Duodenal mucosa (tissue), 2 donors: ENCODE measurements at regions not wholly inside any gene's neighbourhood (a gene's known extent, or its start where the extent isn't known, plus 50 kb on each side); places are given as distances from the start of the nearest gene placed in this dataset.

Experiments
- H3K27ac ChIP-seq: one replicate; pipeline ENCODE4 v1.7.0; 2013; ENCODE audit warnings: low read depth, low read length
- H3K27me3 ChIP-seq, 2 donors: one replicate each; pipeline ENCODE4 v1.7.0; 2013; ENCODE audit warnings: low read length in 2 of 2, control low read depth in 1 of 2; ENCODE audit not compliant: insufficient read depth in 2 of 2, control insufficient read depth in 1 of 2
- H3K36me3 ChIP-seq, 2 donors: one replicate each; pipeline ENCODE4 v1.7.0; 2013; ENCODE audit warnings: low read length in 2 of 2, control low read depth in 1 of 2; ENCODE audit not compliant: insufficient read depth in 2 of 2, control insufficient read depth in 1 of 2
- H3K4me1 ChIP-seq, 2 donors: one replicate each; pipeline ENCODE4 v1.7.0; 2013; ENCODE audit warnings: low read length in 2 of 2, control low read depth in 1 of 2; ENCODE audit not compliant: insufficient read depth in 2 of 2, control insufficient read depth in 1 of 2
- H3K4me3 ChIP-seq, 2 donors: one replicate each; pipeline ENCODE4 v1.7.0; 2013; ENCODE audit warnings: low read length in 2 of 2, low read depth in 1 of 2
- H3K9ac ChIP-seq, 2 donors: one replicate each; pipeline ENCODE4 v1.7.0; 2013; ENCODE audit warnings: low read length in 2 of 2, low read depth in 1 of 2
- H3K9me3 ChIP-seq, 2 donors: one replicate each; pipeline ENCODE4 v1.7.0; 2013; ENCODE audit warnings: low read length in 2 of 2, control low read depth in 1 of 2; ENCODE audit not compliant: control insufficient read depth in 1 of 2

DNA sequence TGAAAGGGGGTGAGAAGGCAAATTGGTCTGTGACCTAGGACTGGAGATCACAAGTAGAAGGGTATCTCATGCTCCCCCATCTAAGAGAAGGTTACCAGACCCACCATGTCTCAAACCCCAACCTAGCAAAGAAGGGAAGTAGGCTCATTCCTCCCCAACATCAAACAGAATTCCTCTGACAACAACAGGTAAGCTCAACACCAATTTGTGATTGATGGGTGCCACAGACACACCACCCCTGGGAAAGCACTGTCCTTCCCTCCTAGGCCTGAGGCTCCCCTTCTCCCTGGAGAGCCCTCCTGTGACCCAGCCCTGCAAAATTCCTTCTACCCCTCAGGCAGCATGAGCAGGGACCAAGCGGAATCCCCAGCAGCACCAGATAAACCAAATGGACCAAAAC lies 154.3 kb downstream of the BUD13 start:
- no peak overlapping the region for H3K4me3 ChIP-seq
- no peaks in the 10 kb centered on the region for H3K9me3 ChIP-seq
- no peak overlapping the region for H3K9ac ChIP-seq
- H3K27me3 ChIP-seq, result peaks cover 3% of the 10 kb centered on the region in 2 donors
- H3K4me1 ChIP-seq, result no peaks in the 10 kb centered on the region
- no peak overlapping the region for H3K27ac ChIP-seq
- H3K36me3 ChIP-seq, result no peaks in the 10 kb centered on the region

DNA sequence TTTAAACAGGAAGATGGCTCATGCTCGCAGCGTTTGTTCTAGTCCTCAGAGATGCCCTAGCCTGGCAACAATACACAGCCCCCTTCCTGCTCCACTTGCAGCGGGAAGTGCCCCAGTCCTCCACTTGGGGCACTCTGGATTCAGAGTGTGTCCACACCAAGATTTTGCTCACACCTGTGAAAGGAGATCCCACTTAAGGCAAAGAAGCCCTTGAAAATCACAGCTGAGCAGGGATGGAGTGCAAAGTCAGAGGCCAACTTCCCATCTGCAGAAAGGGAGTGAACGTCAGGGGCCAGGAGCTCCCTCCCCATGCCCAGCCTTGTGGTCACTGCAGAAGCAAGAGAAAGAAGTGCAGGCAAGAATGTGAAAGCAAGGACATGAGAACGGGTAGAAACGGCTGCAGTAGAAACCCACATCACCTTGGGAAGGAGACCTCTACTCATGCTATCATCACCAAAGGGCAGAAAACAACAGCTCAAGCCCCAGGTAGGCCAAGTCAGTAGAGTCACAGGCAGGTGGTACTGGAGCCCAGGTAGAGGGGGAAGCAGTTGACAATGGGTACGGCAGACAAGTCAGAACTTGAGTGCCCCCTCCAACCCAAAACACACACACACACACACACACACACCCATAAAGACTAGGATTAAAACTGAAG lies 157.4 kb downstream of the BUD13 start:
- no peaks in the 10 kb centered on the region for H3K9me3 ChIP-seq
- H3K9ac ChIP-seq, result no peak overlapping the region
- no peak overlapping the region for H3K4me3 ChIP-seq
- peaks cover 0 to 3% of the 10 kb centered on the region in 2 donors for H3K27me3 ChIP-seq
- no peaks in the 10 kb centered on the region for H3K36me3 ChIP-seq
- no peak overlapping the region for H3K27ac ChIP-seq
- no peaks in the 10 kb centered on the region for H3K4me1 ChIP-seq

GRCh38 chr11:116614306-116615210 lies 158.2 kb downstream of the BUD13 start:
- H3K4me1 ChIP-seq, result no peaks in the 10 kb centered on the region
- H3K27ac ChIP-seq, result no peak overlapping the region
- no peaks in the 10 kb centered on the region for H3K36me3 ChIP-seq
- no peak overlapping the region for H3K9ac ChIP-seq
- peaks cover 0 to 3% of the 10 kb centered on the region in 2 donors for H3K27me3 ChIP-seq
- no peaks in the 10 kb centered on the region for H3K9me3 ChIP-seq
- H3K4me3 ChIP-seq, result no peak overlapping the region

GRCh38 chr11:116613206-116613875 lies 159.4 kb downstream of the BUD13 start:
- Histone ChIP-seq H3K4me1 (no peaks in the 10 kb centered on the region), H3K9me3 (no peaks in the 10 kb centered on the region), H3K36me3 (no peaks in the 10 kb centered on the region), H3K4me3 (no peak overlapping the region), H3K27me3 (peaks cover 0 to 3% of the 10 kb centered on the region in 2 donors), H3K27ac (no peak overlapping the region), H3K9ac (no peak overlapping the region)

GRCh38 chr11:116611998-116612620 lies 160.7 kb downstream of the BUD13 start:
- Histone ChIP-seq H3K27ac (no peak overlapping the region), H3K9me3 (no peaks in the 10 kb centered on the region), H3K27me3 (peaks cover 0 to 3% of the 10 kb centered on the region in 2 donors), H3K4me1 (no peaks in the 10 kb centered on the region), H3K4me3 (no peak overlapping the region), H3K36me3 (no peaks in the 10 kb centered on the region), H3K9ac (no peak overlapping the region)

DNA sequence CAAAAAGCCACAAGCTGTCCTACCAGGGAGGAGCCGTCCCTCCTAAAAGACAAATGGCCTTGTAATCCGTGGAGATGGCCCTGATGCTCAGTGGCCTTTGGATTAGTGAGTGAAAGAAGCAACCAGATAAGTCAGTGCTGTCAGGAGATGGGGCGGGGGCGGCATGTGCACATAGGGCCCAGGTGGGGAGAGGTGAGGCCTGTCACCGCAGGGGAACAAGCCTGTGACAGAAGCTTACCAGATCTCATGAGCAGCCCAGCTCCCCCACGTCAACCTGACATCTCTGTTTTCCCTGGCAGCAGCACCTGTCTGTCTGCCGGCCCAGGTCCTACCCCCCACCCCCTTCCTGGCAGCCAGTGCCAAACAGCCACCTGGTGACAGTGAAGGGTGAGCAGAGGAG lies 162.6 kb downstream of the BUD13 start:
- Histone ChIP-seq H3K9me3 (no peaks in the 10 kb centered on the region), H3K4me3 (no peak overlapping the region), H3K27ac (no peak overlapping the region), H3K9ac (no peak overlapping the region), H3K27me3 (peaks cover 0 to 3% of the 10 kb centered on the region in 2 donors), H3K4me1 (no peaks in the 10 kb centered on the region), H3K36me3 (no peaks in the 10 kb centered on the region)

- H3K4me3 ChIP-seq, result no peak overlapping the region
- no peaks in the 10 kb centered on the region for H3K4me1 ChIP-seq
- H3K36me3 ChIP-seq, result no peaks in the 10 kb centered on the region
- H3K27ac ChIP-seq, result no peak overlapping the region
- no peaks in the 10 kb centered on the region for H3K27me3 ChIP-seq
- no peak overlapping the region for H3K9ac ChIP-seq
- no peaks in the 10 kb centered on the region for H3K9me3 ChIP-seq
Observed at GRCh38 chr11:116607027-116607426, 165.8 kb downstream of the BUD13 start.

DNA sequence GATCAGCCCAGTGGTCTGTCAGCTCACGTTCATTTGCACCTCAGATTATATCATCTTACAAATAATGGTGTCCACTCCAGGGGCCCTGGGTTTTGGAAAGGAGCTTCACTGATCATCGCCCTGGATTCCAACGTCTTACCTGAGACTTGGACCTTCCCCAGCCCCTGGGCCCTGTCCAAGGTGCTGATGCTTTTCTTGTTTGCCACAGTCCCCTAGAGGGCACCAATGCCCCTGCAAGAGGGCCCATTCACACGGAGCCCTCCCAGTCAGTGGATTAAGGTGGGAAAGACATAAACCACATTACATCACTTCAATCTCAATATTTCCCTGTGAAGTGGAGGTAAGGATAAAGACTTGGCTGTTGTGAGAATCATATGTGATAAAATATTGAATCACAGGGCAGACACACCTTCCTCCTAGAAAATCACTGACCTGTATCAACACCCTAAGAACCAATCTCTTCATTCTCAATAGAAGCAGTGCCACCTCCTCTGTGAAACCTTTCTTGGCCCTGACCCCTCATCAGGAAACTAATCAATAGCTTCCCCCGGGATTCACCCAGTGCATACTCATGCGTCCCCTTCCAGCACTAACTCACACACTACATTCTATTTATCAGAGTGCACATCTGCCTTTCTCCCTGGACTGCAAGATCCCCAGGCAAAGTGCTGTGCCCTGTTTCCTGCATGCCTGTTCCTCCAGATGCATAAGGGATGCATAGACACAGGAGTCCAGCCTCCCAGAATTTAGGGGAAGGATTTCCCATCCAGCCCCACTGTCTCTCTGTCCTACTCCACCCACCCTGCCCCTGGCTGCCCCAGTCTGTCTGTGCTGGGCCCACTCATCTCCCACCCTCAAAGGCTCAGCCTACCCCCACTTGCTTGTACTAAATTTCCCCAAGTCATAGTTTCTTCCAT lies 167.0 kb downstream of the BUD13 start:
- Histone ChIP-seq H3K36me3 (no peaks in the 10 kb centered on the region), H3K9ac (no peak overlapping the region), H3K4me1 (no peaks in the 10 kb centered on the region), H3K9me3 (no peaks in the 10 kb centered on the region), H3K27me3 (no peaks in the 10 kb centered on the region), H3K27ac (no peak overlapping the region), H3K4me3 (no peak overlapping the region)

DNA sequence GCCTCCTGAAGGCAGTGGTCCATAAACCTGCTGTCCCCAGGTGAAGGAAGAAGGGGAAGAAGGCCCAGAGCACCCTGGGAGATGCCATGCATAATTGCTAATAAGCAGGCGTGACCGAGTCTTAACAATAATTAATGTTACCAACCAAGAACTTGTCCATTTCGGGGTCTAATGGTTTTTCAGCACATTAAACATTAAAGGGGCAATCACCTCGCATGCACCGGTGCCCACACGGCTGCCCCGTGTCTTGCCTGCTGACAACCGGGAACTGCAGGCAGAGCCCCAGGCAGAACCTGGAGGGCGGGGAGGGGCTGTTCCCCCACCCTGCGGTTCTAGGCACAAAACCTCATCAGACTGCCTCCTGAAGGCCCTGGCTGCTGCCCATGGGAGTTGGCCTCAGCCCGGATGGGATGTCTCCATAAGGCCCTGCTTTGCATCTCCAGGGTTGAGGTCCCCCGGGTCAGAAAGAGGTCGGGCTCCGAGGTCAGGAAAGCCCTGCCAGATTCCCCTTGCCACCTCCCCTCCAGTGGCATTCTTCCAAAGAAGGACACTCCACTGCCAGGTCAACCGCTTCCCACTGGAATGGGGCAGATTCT lies 169.0 kb downstream of the BUD13 start:
- no peaks in the 10 kb centered on the region for H3K27me3 ChIP-seq
- no peak overlapping the region for H3K27ac ChIP-seq
- H3K9ac ChIP-seq, result no peak overlapping the region
- no peaks in the 10 kb centered on the region for H3K4me1 ChIP-seq
- no peaks in the 10 kb centered on the region for H3K9me3 ChIP-seq
- H3K36me3 ChIP-seq, result no peaks in the 10 kb centered on the region
- no peak overlapping the region for H3K4me3 ChIP-seq
